Keratinocyte (primary cell): ENCODE measurements at regions not wholly inside any gene's neighbourhood (a gene's known extent, or its start where the extent isn't known, plus 50 kb on each side); places are given as distances from the start of the nearest gene placed in this dataset.

Experiments
- DNase-seq: peaks from one replicate; pipeline ENCODE4 v3.0.0-alpha.2; 2011; ENCODE audit warnings: low read depth, missing footprints, low spot score
- FAIRE-seq: peaks from 2 replicates; lab custom pipeline; 2011; peaks lifted over from hg19 to GRCh38; lab: Jason Lieb, UNC
- H2AFZ ChIP-seq: 2 replicates; pipeline ENCODE4 v1.6.0; 2012; ENCODE audit warnings: low read length, control low read depth, inconsistent platforms; ENCODE audit not compliant: control insufficient read depth
- H3K27ac ChIP-seq: 2 replicates; pipeline ENCODE4 v1.5.1; 2011; ENCODE audit warnings: low read length; ENCODE audit not compliant: control insufficient read depth, insufficient read depth
- H3K27me3 ChIP-seq: 3 replicates; pipeline ENCODE4 v1.6.0; 2011; ENCODE audit warnings: low read length; ENCODE audit not compliant: control insufficient read depth, insufficient read depth; ENCODE audit errors: extremely low read depth
- H3K36me3 ChIP-seq, 2 experiments: 2 replicates in 1 of 2; 3 replicates in 1 of 2; pipeline ENCODE4 v1.5.1; 2011; ENCODE audit warnings: low read length in 2 of 2, mild to moderate bottlenecking in 1 of 2; ENCODE audit not compliant: control insufficient read depth in 2 of 2, insufficient read depth in 2 of 2; ENCODE audit errors: extremely low read depth in 1 of 2
- H3K4me1 ChIP-seq: 3 replicates; pipeline ENCODE4 v1.5.1; 2011; ENCODE audit warnings: low read length; ENCODE audit not compliant: control insufficient read depth, insufficient read depth; ENCODE audit errors: extremely low read depth
- H3K4me2 ChIP-seq: 3 replicates; pipeline ENCODE4 v1.6.0; 2011; ENCODE audit warnings: low read depth, low read length; ENCODE audit not compliant: control insufficient read depth, insufficient read depth; ENCODE audit errors: extremely low read depth
- H3K4me3 ChIP-seq, 3 experiments: fragments of 200-600 bp in 1 of 3; sonication (generic) in 1 of 3; 2 replicates in 2 of 3; 3 replicates in 1 of 3; pipeline ENCODE4 v1.5.1; 2011 to 2016; ENCODE audit warnings: low read length in 3 of 3, mild to moderate bottlenecking in 3 of 3, control low read depth in 2 of 3, inconsistent platforms in 1 of 3, low read depth in 1 of 3, mixed read lengths in 1 of 3, mixed run types in 1 of 3, moderate library complexity in 1 of 3; ENCODE audit not compliant: control insufficient read depth in 2 of 3, insufficient read depth in 2 of 3; ENCODE audit errors: extremely low read depth in 1 of 3
- H3K79me2 ChIP-seq: 2 replicates; pipeline ENCODE4 v1.6.0; 2012; ENCODE audit warnings: low read length; ENCODE audit not compliant: control insufficient read depth, insufficient read depth
- H3K9ac ChIP-seq: 3 replicates; pipeline ENCODE4 v1.6.0; 2011; ENCODE audit warnings: low read length; ENCODE audit not compliant: control insufficient read depth, insufficient read depth; ENCODE audit errors: extremely low read depth
- H3K9me1 ChIP-seq: 3 replicates; pipeline ENCODE4 v1.6.0; 2011; ENCODE audit warnings: low read length; ENCODE audit not compliant: control insufficient read depth, insufficient read depth; ENCODE audit errors: extremely low read depth
- H3K9me3 ChIP-seq: 2 replicates; pipeline ENCODE4 v1.5.1; 2012; ENCODE audit warnings: low read depth, low read length; ENCODE audit not compliant: control insufficient read depth
- H4K20me1 ChIP-seq: 3 replicates; pipeline ENCODE4 v1.6.0; 2011; ENCODE audit warnings: low read length; ENCODE audit not compliant: control insufficient read depth, insufficient read depth; ENCODE audit errors: extremely low read depth
- CTCF ChIP-seq, 3 experiments: IDR thresholded peaks in 1 of 3; conservative IDR thresholded peaks in 1 of 3; optimal IDR thresholded peaks in 1 of 3; 2 replicates in 2 of 3; 3 replicates in 1 of 3; pipeline versions ENCODE3 to v1.5.1; 2011; ENCODE audit warnings: low read length in 3 of 3, mild to moderate bottlenecking in 3 of 3, moderate library complexity in 2 of 3, control low read depth in 1 of 3, inconsistent platforms in 1 of 3; ENCODE audit not compliant: insufficient read depth in 2 of 3; ENCODE audit errors: extremely low read depth in 1 of 3
- EZH2 ChIP-seq: IDR thresholded peaks from one replicate; pipeline ENCODE4 v1.6.1; 2012; ENCODE audit warnings: inconsistent platforms, mild to moderate bottlenecking, low read length, moderate library complexity
- dilution Hi-C: fragments of 300-500 bp; cut with MboI; formaldehyde crosslinking; loops from one replicate; pipeline ENCODE4 v1.7.0; 2020; ENCODE audit warnings: low sequenced_read_pairs; ENCODE audit not compliant: extremely low pct_ligation_motif_present

- dilution Hi-C loops: no loop called here
- no peak for TF ChIP-seq CTCF (optimal IDR thresholded peaks at IDR 0.05 in 1 of 3, IDR thresholded peaks at IDR 0.05 in 1 of 3, conservative IDR thresholded peaks at IDR 0.05 in 1 of 3; ENCODE audit: extremely low read depth in 1 of 3, insufficient read depth in 2 of 3, low read length in 3 of 3)
- TF ChIP-seq EZH2: no peak
- Histone ChIP-seq H3K79me2 (no peaks in the 10 kb centered on the region), H3K4me2 (no peak overlapping the region), H3K9ac (no peak overlapping the region), H3K36me3 (no peaks in the 10 kb centered on the region), H3K9me3 (no peaks in the 10 kb centered on the region), H3K27me3 (no peaks in the 10 kb centered on the region), H3K9me1 (no peaks in the 10 kb centered on the region), H3K4me3 (no peak overlapping the region), H4K20me1 (no peaks in the 10 kb centered on the region), H3K27ac (no peak overlapping the region), H2AFZ (no peak overlapping the region), H3K4me1 (no peaks in the 10 kb centered on the region)
- DNase-seq (no peak), FAIRE-seq (no peak)
These were observed 495.6 kb upstream of the KIRREL3 start for GRCh38 chr11:127496165-127496564.

- no peak overlapping the region for H2AFZ ChIP-seq
- DNase-seq: no peak
- H3K9me1 ChIP-seq: no peaks in the 10 kb centered on the region
- H3K27ac ChIP-seq: no peak overlapping the region
- H3K4me2 ChIP-seq: no peak overlapping the region
- no peaks in the 10 kb centered on the region for H4K20me1 ChIP-seq
- H3K4me3 ChIP-seq: no peak overlapping the region
- no peaks in the 10 kb centered on the region for H3K36me3 ChIP-seq
- no peaks in the 10 kb centered on the region for H3K79me2 ChIP-seq
- no peaks in the 10 kb centered on the region for H3K27me3 ChIP-seq
- dilution Hi-C loops: no loop called here
- TF ChIP-seq CTCF (optimal IDR thresholded peaks at IDR 0.05 in 1 of 3, IDR thresholded peaks at IDR 0.05 in 1 of 3, conservative IDR thresholded peaks at IDR 0.05 in 1 of 3; ENCODE audit: extremely low read depth in 1 of 3, insufficient read depth in 2 of 3, low read length in 3 of 3) (peak in 1 of 3 experiments; percentile 35), EZH2 (no peak)
- no peaks in the 10 kb centered on the region for H3K9me3 ChIP-seq
- no peak for FAIRE-seq
- H3K9ac ChIP-seq: no peak overlapping the region
- H3K4me1 ChIP-seq: no peaks in the 10 kb centered on the region
These were observed 492.9 kb upstream of the KIRREL3 start for GRCh38 chr11:127493330-127494022.
